ENCODE measurements at regions not wholly inside any gene's neighbourhood (a gene's known extent, or its start where the extent isn't known, plus 50 kb on each side); places are given as distances from the start of the nearest gene placed in this dataset.

DNA sequence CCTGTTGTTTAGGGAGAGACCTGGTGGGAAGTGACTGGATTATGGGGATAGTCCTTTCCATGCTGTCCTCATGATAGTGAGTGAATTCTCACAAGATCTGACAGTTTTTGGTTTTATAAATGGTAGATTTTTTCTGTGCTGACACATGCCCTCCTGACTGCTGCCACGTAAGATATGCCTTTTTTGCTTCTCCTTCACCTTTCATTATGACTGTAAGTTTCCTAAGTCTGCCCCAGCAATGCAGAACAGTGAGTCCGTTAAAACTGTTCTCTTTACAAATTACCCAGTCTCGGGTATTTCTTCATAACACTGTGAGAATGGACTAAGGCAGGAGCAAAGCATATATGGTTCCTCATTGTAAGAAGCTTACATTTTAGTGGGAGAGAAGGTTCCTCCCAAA lies 1727.2 kb downstream of the NCAM2 start:
- TF ChIP-seq, protein P1, sequence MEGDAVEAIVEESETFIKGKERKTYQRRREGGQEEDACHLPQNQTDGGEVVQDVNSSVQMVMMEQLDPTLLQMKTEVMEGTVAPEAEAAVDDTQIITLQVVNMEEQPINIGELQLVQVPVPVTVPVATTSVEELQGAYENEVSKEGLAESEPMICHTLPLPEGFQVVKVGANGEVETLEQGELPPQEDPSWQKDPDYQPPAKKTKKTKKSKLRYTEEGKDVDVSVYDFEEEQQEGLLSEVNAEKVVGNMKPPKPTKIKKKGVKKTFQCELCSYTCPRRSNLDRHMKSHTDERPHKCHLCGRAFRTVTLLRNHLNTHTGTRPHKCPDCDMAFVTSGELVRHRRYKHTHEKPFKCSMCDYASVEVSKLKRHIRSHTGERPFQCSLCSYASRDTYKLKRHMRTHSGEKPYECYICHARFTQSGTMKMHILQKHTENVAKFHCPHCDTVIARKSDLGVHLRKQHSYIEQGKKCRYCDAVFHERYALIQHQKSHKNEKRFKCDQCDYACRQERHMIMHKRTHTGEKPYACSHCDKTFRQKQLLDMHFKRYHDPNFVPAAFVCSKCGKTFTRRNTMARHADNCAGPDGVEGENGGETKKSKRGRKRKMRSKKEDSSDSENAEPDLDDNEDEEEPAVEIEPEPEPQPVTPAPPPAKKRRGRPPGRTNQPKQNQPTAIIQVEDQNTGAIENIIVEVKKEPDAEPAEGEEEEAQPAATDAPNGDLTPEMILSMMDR (IDR thresholded peaks at IDR 0.05; ENCODE audit: low read depth, low read length): no peak
- H3K4me3 ChIP-seq (ENCODE audit: low read depth, low read length): no peak overlapping the region

DNA sequence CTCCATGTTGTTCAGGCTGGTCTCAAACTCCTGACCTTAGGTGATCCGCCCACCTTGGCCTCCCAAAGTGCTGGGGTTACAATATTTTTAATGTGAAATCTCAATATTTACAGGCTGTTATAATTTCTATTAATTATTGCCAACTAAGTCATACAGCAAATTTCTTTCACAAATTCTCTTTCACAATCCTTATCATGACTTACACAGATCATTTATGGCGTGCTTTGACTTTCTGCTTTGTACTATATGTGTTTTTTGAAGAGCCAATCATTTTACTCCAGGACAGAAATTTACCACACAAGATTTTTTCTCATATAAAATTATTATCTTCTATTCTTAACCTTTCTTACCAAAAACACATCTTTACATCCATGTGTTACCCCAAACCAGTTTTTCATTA lies 1729.9 kb downstream of the NCAM2 start:
- TF ChIP-seq, protein P1 (IDR thresholded peaks at IDR 0.05; ENCODE audit: low read depth, low read length): no peak
- no peak overlapping the region for H3K4me3 ChIP-seq (ENCODE audit: low read depth, low read length)

DNA sequence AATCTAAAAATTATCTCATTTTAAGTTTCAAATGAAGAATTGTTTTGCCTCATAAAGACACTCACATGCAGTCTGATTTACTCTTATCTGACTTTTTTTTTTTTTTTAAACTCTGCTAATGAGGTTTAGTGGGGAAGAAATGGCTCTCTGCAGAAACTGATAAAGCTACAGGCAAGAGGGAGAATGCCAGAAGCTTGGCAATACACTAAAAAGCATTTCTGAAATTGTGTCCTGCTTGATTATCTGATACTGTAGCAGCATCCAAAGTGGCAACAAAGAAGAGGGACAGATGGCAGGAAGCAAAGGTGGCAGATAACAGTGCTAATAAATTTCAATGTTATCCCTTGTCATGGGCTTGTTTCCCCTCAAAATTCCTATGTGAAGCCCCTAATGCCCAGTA lies 1744.9 kb downstream of the NCAM2 start:
- H3K4me3 ChIP-seq (ENCODE audit: low read depth, low read length): no peak overlapping the region
- TF ChIP-seq, protein P1 (IDR thresholded peaks at IDR 0.05; ENCODE audit: low read depth, low read length): no peak

DNA sequence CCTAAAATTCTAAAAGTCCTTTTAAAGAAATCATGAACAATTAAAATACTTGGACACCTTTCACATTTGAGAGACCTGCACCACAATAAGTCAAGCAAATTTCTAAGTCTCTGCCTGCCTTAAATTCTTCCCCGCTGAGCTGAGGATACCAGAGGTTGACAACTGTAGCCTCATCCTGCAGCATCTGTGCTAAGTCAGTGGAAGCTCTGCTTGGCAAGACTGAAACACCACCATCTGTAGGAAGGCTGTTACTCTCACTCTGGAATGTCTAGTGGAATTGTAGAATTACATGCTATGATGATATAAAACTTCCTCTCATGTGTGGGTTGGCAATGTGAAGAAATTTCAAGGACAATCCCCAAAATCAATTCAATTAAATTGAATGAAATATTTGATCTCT lies 1756.5 kb downstream of the NCAM2 start:
- TF ChIP-seq, protein P1 (IDR thresholded peaks at IDR 0.05; ENCODE audit: low read depth, low read length): no peak
- no peak overlapping the region for H3K4me3 ChIP-seq (ENCODE audit: low read depth, low read length)

DNA sequence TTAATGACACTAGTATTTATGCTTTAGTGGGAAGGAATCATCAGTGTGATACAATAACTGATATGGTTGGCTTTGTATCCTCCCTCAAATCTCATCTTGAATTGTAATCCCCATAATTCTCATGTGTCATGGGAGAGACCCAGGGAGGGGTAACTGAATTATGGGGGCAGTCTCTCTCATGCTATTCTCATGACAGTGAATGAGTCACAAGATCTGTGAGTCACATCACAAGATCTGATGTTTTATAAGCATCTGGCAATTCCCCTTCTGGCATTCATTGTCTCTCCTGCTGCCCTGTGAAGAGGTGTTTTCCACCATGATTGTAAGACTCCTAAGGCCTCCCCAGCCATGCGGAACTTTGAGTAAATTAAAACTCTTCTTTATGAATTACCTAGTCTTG lies 1760.3 kb downstream of the NCAM2 start:
- TF ChIP-seq, protein P1 (IDR thresholded peaks at IDR 0.05; ENCODE audit: low read depth, low read length): no peak
- no peak overlapping the region for H3K4me3 ChIP-seq (ENCODE audit: low read depth, low read length)

DNA sequence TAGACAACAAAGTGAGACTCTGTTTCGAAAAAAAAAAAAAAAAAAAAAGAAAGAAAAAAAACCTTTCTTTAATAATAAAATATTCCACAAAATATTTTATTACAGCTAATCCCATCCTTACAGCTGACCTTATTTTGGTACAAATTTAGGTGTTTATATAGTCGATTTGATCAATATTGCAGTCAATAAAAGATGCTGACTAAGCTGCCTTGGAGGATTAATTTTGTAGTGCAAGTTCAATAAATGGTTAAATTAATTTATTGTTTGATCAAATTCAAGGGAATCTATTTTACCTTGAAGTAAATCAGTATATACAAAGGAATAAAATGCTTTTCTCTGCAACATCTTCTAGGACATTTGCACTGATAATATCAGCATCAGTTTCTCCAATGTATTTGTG lies 1764.3 kb downstream of the NCAM2 start:
- TF ChIP-seq, protein P1 (IDR thresholded peaks at IDR 0.05; ENCODE audit: low read depth, low read length): no peak
- H3K4me3 ChIP-seq (ENCODE audit: low read depth, low read length): no peak overlapping the region

DNA sequence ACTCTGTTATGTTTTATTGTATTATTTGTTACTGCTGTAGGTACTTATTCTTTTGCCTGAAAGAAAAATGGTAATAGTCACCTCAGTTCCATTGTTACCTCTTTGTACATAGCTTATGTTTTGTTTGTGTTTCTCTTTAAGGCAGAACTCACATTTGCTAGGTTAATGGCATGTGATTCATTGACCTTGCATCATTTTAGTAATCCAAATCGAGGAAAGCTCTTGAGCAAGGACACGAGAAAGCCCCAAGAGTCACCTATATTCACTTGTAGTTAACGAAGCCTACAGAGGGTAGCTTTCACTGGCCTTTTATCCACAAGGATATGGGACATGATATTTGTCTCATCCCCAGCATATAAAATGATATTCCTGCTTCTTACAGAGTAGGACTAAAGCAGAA lies 1765.2 kb downstream of the NCAM2 start:
- H3K4me3 ChIP-seq (ENCODE audit: low read depth, low read length): no peak overlapping the region
- TF ChIP-seq, protein P1 (IDR thresholded peaks at IDR 0.05; ENCODE audit: low read depth, low read length): no peak

Measured in WI38 (cell line).